ENCODE measurements at regions not wholly inside any gene's neighbourhood (a gene's known extent, or its start where the extent isn't known, plus 50 kb on each side); places are given as distances from the start of the nearest gene placed in this dataset.

- ChIA-PET POLR2A (no interaction called here), CTCF (no interaction called here)
- TF ChIP-seq IKZF3 (tag by site-specific recombination; IDR thresholded peaks at IDR 0.05) (no peak), ZNF585B (tag by site-specific recombination; IDR thresholded peaks at IDR 0.05) (no peak), TCF7L2 (IDR thresholded peaks at IDR 0.05; ENCODE audit: borderline replicate concordance, low read depth, low read length) (no peak), WT1 (tag by site-specific recombination; IDR thresholded peaks at IDR 0.05) (no peak)
- Histone ChIP-seq H3K4me3 (ENCODE audit: low read depth, low read length) (no peak overlapping the region), H3K9me3 (ENCODE audit: control insufficient read depth, insufficient read depth, low read depth, low read length) (no peaks in the 10 kb centered on the region), H3K4me1 (ENCODE audit: control insufficient read depth, insufficient read depth, low read length) (0 out of 2 replicates have a peak, but pooled peaks cover under 1% of the 10 kb centered on the region), H3K27ac (ENCODE audit: extremely low read depth, low read depth, low read length) (no peak overlapping the region), H3K36me3 (ENCODE audit: control insufficient read depth in 2 of 2, insufficient read depth in 1 of 2, low read length in 2 of 2) (no peaks in the 10 kb centered on the region)
Measured at GRCh38 chr15:96887730-96888129, 557.2 kb downstream of the NR2F2 start.

DNA sequence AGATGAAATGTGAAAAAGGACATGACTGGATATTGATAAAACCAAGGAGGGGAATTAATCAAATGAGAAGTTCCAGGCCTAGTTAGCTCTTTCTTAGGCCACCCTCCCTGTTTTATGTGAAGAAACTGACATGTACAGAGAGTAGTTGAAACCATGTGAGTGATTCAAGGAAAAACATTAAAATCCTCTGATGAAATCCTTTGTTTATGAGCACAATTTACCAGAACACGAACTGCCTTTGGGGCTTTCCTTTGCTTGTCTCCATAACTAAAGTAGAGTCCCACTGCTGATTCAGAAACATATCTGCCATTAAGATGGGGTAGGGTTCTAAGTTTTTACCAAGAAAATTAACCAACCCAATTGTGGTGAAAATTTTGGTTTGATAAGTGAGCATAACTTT lies 558.3 kb downstream of the NR2F2 start:
- ChIA-PET CTCF (no interaction called here), POLR2A (no interaction called here)
- Histone ChIP-seq H3K27ac (ENCODE audit: extremely low read depth, low read depth, low read length) (no peak overlapping the region), H3K4me1 (ENCODE audit: control insufficient read depth, insufficient read depth, low read length) (peaks cover 4% of the 10 kb centered on the region; the same call in 1 of the 2 replicates), H3K36me3 (ENCODE audit: control insufficient read depth in 2 of 2, insufficient read depth in 1 of 2, low read length in 2 of 2) (no peaks in the 10 kb centered on the region), H3K4me3 (ENCODE audit: low read depth, low read length) (no peak overlapping the region), H3K9me3 (ENCODE audit: control insufficient read depth, insufficient read depth, low read depth, low read length) (no peaks in the 10 kb centered on the region)
- TF ChIP-seq ZIC2 (tag by site-specific recombination; IDR thresholded peaks at IDR 0.05) (no peak), ATF2 (tag by site-specific recombination; IDR thresholded peaks at IDR 0.05; ENCODE audit: low read depth) (no peak), ZBTB8A (tag by site-specific recombination; IDR thresholded peaks at IDR 0.05) (no peak), KLF7 (tag by site-specific recombination; IDR thresholded peaks at IDR 0.05; ENCODE audit: borderline replicate concordance) (no peak), ZNF37A (tag by site-specific recombination; IDR thresholded peaks at IDR 0.05) (no peak)

GRCh38 chr15:96889734-96890480 lies 559.4 kb downstream of the NR2F2 start:
- Histone ChIP-seq H3K4me3 (ENCODE audit: low read depth, low read length) (no peak overlapping the region), H3K4me1 (ENCODE audit: control insufficient read depth, insufficient read depth, low read length) (peaks cover 7% of the 10 kb centered on the region; the same call in 1 of the 2 replicates), H3K36me3 (ENCODE audit: control insufficient read depth in 2 of 2, insufficient read depth in 1 of 2, low read length in 2 of 2) (no peaks in the 10 kb centered on the region), H3K9me3 (ENCODE audit: control insufficient read depth, insufficient read depth, low read depth, low read length) (no peaks in the 10 kb centered on the region), H3K27ac (ENCODE audit: extremely low read depth, low read depth, low read length) (no peak overlapping the region)
- POLR2A ChIA-PET, result interaction anchor here (0.7 kb wide), 1 partner anchor 310 kb away, joined by 4 read pairs; no protein-coding TSS in a partner anchor
- CTCF ChIA-PET, result interaction anchor here (0.7 kb wide), 2 partner anchors 407 to 1736 kb away, joined by 3 to 5 read pairs; no protein-coding TSS in a partner anchor
- TF ChIP-seq HOXA7 (CRISPR knock-in tag; IDR thresholded peaks at IDR 0.05; ENCODE audit: borderline replicate concordance), result no peak
- TF ChIP-seq ZFP3 (tag by site-specific recombination; IDR thresholded peaks at IDR 0.05; ENCODE audit: low read depth), result no peak
- TF ChIP-seq KLF10 (tag by site-specific recombination; IDR thresholded peaks at IDR 0.05), result no peak
- TF ChIP-seq, protein P1, sequence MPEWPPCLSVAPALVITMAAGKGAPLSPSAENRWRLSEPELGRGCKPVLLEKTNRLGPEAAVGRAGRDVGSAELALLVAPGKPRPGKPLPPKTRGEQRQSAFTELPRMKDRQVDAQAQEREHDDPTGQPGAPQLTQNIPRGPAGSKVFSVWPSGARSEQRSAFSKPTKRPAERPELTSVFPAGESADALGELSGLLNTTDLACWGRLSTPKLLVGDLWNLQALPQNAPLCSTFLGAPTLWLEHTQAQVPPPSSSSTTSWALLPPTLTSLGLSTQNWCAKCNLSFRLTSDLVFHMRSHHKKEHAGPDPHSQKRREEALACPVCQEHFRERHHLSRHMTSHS (tag by site-specific recombination; IDR thresholded peaks at IDR 0.05), result no peak
- TF ChIP-seq, protein P2, sequence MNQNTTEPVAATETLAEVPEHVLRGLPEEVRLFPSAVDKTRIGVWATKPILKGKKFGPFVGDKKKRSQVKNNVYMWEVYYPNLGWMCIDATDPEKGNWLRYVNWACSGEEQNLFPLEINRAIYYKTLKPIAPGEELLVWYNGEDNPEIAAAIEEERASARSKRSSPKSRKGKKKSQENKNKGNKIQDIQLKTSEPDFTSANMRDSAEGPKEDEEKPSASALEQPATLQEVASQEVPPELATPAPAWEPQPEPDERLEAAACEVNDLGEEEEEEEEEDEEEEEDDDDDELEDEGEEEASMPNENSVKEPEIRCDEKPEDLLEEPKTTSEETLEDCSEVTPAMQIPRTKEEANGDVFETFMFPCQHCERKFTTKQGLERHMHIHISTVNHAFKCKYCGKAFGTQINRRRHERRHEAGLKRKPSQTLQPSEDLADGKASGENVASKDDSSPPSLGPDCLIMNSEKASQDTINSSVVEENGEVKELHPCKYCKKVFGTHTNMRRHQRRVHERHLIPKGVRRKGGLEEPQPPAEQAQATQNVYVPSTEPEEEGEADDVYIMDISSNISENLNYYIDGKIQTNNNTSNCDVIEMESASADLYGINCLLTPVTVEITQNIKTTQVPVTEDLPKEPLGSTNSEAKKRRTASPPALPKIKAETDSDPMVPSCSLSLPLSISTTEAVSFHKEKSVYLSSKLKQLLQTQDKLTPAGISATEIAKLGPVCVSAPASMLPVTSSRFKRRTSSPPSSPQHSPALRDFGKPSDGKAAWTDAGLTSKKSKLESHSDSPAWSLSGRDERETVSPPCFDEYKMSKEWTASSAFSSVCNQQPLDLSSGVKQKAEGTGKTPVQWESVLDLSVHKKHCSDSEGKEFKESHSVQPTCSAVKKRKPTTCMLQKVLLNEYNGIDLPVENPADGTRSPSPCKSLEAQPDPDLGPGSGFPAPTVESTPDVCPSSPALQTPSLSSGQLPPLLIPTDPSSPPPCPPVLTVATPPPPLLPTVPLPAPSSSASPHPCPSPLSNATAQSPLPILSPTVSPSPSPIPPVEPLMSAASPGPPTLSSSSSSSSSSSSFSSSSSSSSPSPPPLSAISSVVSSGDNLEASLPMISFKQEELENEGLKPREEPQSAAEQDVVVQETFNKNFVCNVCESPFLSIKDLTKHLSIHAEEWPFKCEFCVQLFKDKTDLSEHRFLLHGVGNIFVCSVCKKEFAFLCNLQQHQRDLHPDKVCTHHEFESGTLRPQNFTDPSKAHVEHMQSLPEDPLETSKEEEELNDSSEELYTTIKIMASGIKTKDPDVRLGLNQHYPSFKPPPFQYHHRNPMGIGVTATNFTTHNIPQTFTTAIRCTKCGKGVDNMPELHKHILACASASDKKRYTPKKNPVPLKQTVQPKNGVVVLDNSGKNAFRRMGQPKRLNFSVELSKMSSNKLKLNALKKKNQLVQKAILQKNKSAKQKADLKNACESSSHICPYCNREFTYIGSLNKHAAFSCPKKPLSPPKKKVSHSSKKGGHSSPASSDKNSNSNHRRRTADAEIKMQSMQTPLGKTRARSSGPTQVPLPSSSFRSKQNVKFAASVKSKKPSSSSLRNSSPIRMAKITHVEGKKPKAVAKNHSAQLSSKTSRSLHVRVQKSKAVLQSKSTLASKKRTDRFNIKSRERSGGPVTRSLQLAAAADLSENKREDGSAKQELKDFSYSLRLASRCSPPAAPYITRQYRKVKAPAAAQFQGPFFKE (tag by site-specific recombination; IDR thresholded peaks at IDR 0.05; ENCODE audit: borderline replicate concordance), result no peak
- no peak for TF ChIP-seq SCRT2 (tag by site-specific recombination; IDR thresholded peaks at IDR 0.05)
- TF ChIP-seq, protein P3, sequence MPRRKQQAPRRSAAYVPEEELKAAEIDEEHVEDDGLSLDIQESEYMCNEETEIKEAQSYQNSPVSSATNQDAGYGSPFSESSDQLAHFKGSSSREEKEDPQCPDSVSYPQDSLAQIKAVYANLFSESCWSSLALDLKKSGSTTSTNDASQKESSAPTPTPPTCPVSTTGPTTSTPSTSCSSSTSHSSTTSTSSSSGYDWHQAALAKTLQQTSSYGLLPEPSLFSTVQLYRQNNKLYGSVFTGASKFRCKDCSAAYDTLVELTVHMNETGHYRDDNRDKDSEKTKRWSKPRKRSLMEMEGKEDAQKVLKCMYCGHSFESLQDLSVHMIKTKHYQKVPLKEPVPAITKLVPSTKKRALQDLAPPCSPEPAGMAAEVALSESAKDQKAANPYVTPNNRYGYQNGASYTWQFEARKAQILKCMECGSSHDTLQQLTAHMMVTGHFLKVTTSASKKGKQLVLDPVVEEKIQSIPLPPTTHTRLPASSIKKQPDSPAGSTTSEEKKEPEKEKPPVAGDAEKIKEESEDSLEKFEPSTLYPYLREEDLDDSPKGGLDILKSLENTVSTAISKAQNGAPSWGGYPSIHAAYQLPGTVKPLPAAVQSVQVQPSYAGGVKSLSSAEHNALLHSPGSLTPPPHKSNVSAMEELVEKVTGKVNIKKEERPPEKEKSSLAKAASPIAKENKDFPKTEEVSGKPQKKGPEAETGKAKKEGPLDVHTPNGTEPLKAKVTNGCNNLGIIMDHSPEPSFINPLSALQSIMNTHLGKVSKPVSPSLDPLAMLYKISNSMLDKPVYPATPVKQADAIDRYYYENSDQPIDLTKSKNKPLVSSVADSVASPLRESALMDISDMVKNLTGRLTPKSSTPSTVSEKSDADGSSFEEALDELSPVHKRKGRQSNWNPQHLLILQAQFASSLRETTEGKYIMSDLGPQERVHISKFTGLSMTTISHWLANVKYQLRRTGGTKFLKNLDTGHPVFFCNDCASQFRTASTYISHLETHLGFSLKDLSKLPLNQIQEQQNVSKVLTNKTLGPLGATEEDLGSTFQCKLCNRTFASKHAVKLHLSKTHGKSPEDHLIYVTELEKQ (tag by site-specific recombination; IDR thresholded peaks at IDR 0.05; ENCODE audit: borderline replicate concordance), result no peak
- TF ChIP-seq BCL11B (tag by site-specific recombination; IDR thresholded peaks at IDR 0.05; ENCODE audit: low read depth), result no peak
- no peak for TF ChIP-seq PRDM1 (tag by site-specific recombination; IDR thresholded peaks at IDR 0.05)
- no peak for TF ChIP-seq ZNF223 (tag by site-specific recombination; IDR thresholded peaks at IDR 0.05)
- no peak for TF ChIP-seq HOXD13 (CRISPR knock-in tag; IDR thresholded peaks at IDR 0.05; ENCODE audit: borderline replicate concordance)

All from HEK293 (cell line).